OCI-LY7 (cell line): ENCODE measurements at regions not wholly inside any gene's neighbourhood (a gene's known extent, or its start where the extent isn't known, plus 50 kb on each side); places are given as distances from the start of the nearest gene placed in this dataset.

Experiments
- BruUV-seq: library from RNA; stranded (reverse); fragments of 400-500 nt; replicated peaks from 2 replicates; lab custom pipeline; 2021; lab: Mats Ljungman, UMichigan
- CTCF ChIA-PET: fragments of 300-600 bp; sonication (Branson Sonifier 250); formaldehyde crosslinking; loops from one replicate; lab custom pipeline; 2022; ENCODE audit warnings: antibody characterized with exemption; ENCODE audit not compliant: unreplicated experiment; lab: Charles Lee
- POLR2A ChIA-PET: fragments of 300-600 bp; sonication (Branson Sonifier 250); formaldehyde crosslinking; loops from one replicate; lab custom pipeline; 2022; ENCODE audit warnings: antibody characterized with exemption; lab: Charles Lee
- DNase-seq: peaks from one replicate; pipeline ENCODE4 v3.0.0-alpha.2; 2015; ENCODE audit warnings: low spot score
- H2AFZ ChIP-seq: fragments of 200-600 bp; sonication (generic), shearing (Covaris generic); 2 replicates; pipeline ENCODE4 v1.6.1; 2014; ENCODE audit warnings: mild to moderate bottlenecking, antibody characterized with exemption, low read length, moderate library complexity
- H3K27ac ChIP-seq: fragments of 200-600 bp; sonication (generic); 2 replicates; pipeline ENCODE4 v1.5.1; 2014; ENCODE audit warnings: mixed run types, low read depth, mild to moderate bottlenecking, moderate library complexity, low read length, inconsistent platforms; ENCODE audit not compliant: poor library complexity, severe bottlenecking
- H3K36me3 ChIP-seq: fragments of 200-600 bp; sonication (generic); 2 replicates; pipeline ENCODE4 v1.6.1; 2014; ENCODE audit warnings: mild to moderate bottlenecking, antibody characterized with exemption, low read length, moderate library complexity, mixed read lengths; ENCODE audit not compliant: insufficient read depth
- H3K4me1 ChIP-seq: fragments of 200-600 bp; sonication (generic); 2 replicates; pipeline ENCODE4 v1.5.1; 2014; ENCODE audit warnings: mild to moderate bottlenecking, low read length; ENCODE audit not compliant: insufficient read depth, poor library complexity, severe bottlenecking
- H3K4me2 ChIP-seq: fragments of 200-600 bp; sonication (generic); 2 replicates; pipeline ENCODE4 v1.6.1; 2014; ENCODE audit warnings: mild to moderate bottlenecking, low read length
- H3K4me3 ChIP-seq: fragments of 200-600 bp; sonication (generic); 2 replicates; pipeline ENCODE4 v1.5.1; 2014; ENCODE audit warnings: mild to moderate bottlenecking, low read depth, low read length; ENCODE audit not compliant: poor library complexity, severe bottlenecking
- H3K79me2 ChIP-seq: fragments of 200-600 bp; sonication (generic); 2 replicates; pipeline ENCODE4 v1.6.1; 2016; ENCODE audit warnings: low read depth, mild to moderate bottlenecking, low read length, moderate library complexity, mixed read lengths; ENCODE audit not compliant: insufficient read depth
- H3K9me2 ChIP-seq: fragments of 200-600 bp; sonication (generic); 2 replicates; pipeline ENCODE4 v1.6.1; 2016; ENCODE audit warnings: mild to moderate bottlenecking, low read length, mixed read lengths; ENCODE audit not compliant: insufficient read depth
- H3K9me3 ChIP-seq: fragments of 200-600 bp; sonication (generic); 2 replicates; pipeline ENCODE4 v1.6.1; 2014; ENCODE audit warnings: mild to moderate bottlenecking, mixed run types, low read length, mixed read lengths
- H4K20me1 ChIP-seq: fragments of 200-600 bp; sonication (generic); 2 replicates; pipeline ENCODE4 v1.6.1; 2014; ENCODE audit warnings: mild to moderate bottlenecking, antibody characterized with exemption, low read length, moderate library complexity, mixed read lengths; ENCODE audit not compliant: insufficient read depth
- CTCF ChIP-seq: fragments of 200-600 bp; sonication (generic); conservative IDR thresholded peaks from 2 replicates; pipeline ENCODE4 v1.5.1; 2014; ENCODE audit warnings: mild to moderate bottlenecking, antibody characterized with exemption, low read length, moderate library complexity, mixed read lengths
- EZH2phosphoT487 ChIP-seq: fragments of 200-600 bp; sonication (generic); IDR thresholded peaks from 2 replicates; pipeline ENCODE4 v1.6.1; 2018; ENCODE audit warnings: low read depth, borderline replicate concordance, mild to moderate bottlenecking, mixed run types, antibody characterized with exemption, low read length, moderate library complexity, mixed read lengths
- intact Hi-C: fragments of 100-400 bp; cut with micrococcal nuclease; formaldehyde crosslinking; loops from one replicate; pipeline ENCODE4 v1.10.0; 2022; ENCODE audit not compliant: unreplicated experiment

GRCh38 chr3:127049393-127049792 lies 66.5 kb downstream of the PLXNA1 start:
- Histone ChIP-seq H2AFZ (no peak overlapping the region), H3K27ac (no peak overlapping the region), H3K9me3 (no peaks in the 10 kb centered on the region), H3K9me2 (no peaks in the 10 kb centered on the region), H4K20me1 (no peaks in the 10 kb centered on the region), H3K4me1 (no peaks in the 10 kb centered on the region), H3K4me2 (no peak overlapping the region), H3K36me3 (no peaks in the 10 kb centered on the region), H3K4me3 (no peak overlapping the region), H3K79me2 (no peaks in the 10 kb centered on the region)
- DNase-seq = no peak
- no peak for TF ChIP-seq EZH2phosphoT487
- TF ChIP-seq CTCF = no peak
- ChIA-PET CTCF (no interaction called here), POLR2A (no interaction called here)
- intact Hi-C loops = no loop called here
- BruUV-seq = no TSS peak

GRCh38 chr3:127050733-127051132 lies 67.8 kb downstream of the PLXNA1 start:
- CTCF ChIA-PET = no interaction called here
- BruUV-seq = no TSS peak
- TF ChIP-seq EZH2phosphoT487 (no peak), CTCF (no peak)
- H3K36me3 ChIP-seq = no peaks in the 10 kb centered on the region
- H3K79me2 ChIP-seq = no peaks in the 10 kb centered on the region
- POLR2A ChIA-PET = interaction anchor here (0.9 to 1.1 kb wide), 2 partner anchors 17 to 24 kb away, joined by 3 read pairs; no protein-coding TSS in a partner anchor
- no peaks in the 10 kb centered on the region for H3K4me1 ChIP-seq
- no peak overlapping the region for H2AFZ ChIP-seq
- H3K9me3 ChIP-seq = no peaks in the 10 kb centered on the region
- no peaks in the 10 kb centered on the region for H4K20me1 ChIP-seq
- DNase-seq = no peak
- no peak overlapping the region for H3K4me3 ChIP-seq
- no peaks in the 10 kb centered on the region for H3K9me2 ChIP-seq
- H3K27ac ChIP-seq = no peak overlapping the region
- intact Hi-C loops = no loop called here
- H3K4me2 ChIP-seq = no peak overlapping the region

- intact Hi-C loops = no loop called here
- no peak for DNase-seq
- no peaks in the 10 kb centered on the region for H3K36me3 ChIP-seq
- no peak overlapping the region for H2AFZ ChIP-seq
- TF ChIP-seq CTCF (no peak), EZH2phosphoT487 (no peak)
- peaks cover 8% of the 10 kb centered on the region; the same call in 1 of the 2 replicates for H3K9me3 ChIP-seq
- BruUV-seq = no TSS peak
- no peak overlapping the region for H3K4me2 ChIP-seq
- H3K4me1 ChIP-seq = no peaks in the 10 kb centered on the region
- no peak overlapping the region for H3K27ac ChIP-seq
- H3K9me2 ChIP-seq = no peaks in the 10 kb centered on the region
- H4K20me1 ChIP-seq = no peaks in the 10 kb centered on the region
- H3K79me2 ChIP-seq = no peaks in the 10 kb centered on the region
- ChIA-PET CTCF (no interaction called here), POLR2A (no interaction called here)
- no peak overlapping the region for H3K4me3 ChIP-seq
Observed at GRCh38 chr3:127052121-127052561, 69.2 kb downstream of the PLXNA1 start.
